Chondrocyte (in vitro differentiated cells): ENCODE measurements at regions not wholly inside any gene's neighbourhood (a gene's known extent, or its start where the extent isn't known, plus 50 kb on each side); places are given as distances from the start of the nearest gene placed in this dataset.

Experiments used
- DNase-seq: peaks from one replicate; pipeline ENCODE4 v3.0.0; 2021; ENCODE audit warnings: mixed read lengths, low spot score
- H3K27ac Mint-ChIP-seq: one replicate; pipeline ENCODE4 v1.8.0; 2021; ENCODE audit warnings: mild to moderate bottlenecking, moderate library complexity, mixed read lengths; ENCODE audit not compliant: unreplicated experiment
- H3K27me3 Mint-ChIP-seq: 2 replicates; pipeline ENCODE4 v1.8.0; 2021; ENCODE audit warnings: low read depth, mixed read lengths
- H3K36me3 Mint-ChIP-seq: 2 replicates; pipeline ENCODE4 v1.8.0; 2021; ENCODE audit warnings: low read depth, mixed read lengths
- H3K4me1 Mint-ChIP-seq: 2 replicates; pipeline ENCODE4 v1.8.0; 2021; ENCODE audit warnings: low read depth, mild to moderate bottlenecking, mixed read lengths
- H3K4me3 Mint-ChIP-seq: one replicate; pipeline ENCODE4 v1.8.0; 2021; ENCODE audit warnings: mild to moderate bottlenecking, moderate library complexity, mixed read lengths; ENCODE audit not compliant: unreplicated experiment
- H3K9me3 Mint-ChIP-seq: 2 replicates; pipeline ENCODE4 v1.8.0; 2021; ENCODE audit warnings: low read depth, mixed read lengths
- TF ChIP-seq, protein P1 (sequence below): fragments of 200-600 bp; sonication (generic); IDR thresholded peaks from 2 replicates; pipeline ENCODE4 v1.5.0; 2021; ENCODE audit warnings: antibody characterized with exemption, mild to moderate bottlenecking, moderate library complexity

DNA sequence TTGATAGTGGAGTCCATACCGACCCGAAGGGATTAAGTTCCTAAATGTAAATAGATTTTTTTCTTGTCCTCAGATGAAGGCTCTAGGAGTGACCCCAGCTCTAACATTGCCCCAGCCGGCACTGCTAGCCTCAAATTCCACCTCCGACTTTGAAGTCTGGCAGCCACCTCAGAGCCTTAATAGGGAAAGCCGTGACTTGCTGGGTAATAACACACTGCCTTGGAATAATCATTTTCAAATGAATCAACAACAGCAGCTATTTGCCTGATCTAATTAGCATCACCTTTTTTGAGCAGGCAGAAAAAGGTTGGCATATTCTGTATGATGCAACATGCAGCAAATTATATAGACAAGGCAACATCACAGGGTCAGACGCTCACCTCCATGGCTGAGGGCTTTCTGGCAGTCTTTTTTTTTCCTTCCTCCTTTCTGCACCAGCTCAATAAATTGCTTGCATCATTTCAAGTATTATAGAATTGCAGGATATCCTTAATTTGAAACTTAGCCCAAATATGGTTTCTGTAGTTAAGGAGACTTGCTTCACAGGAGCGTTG, 276.5 kb upstream of the ATP5MC3 start:
- Mint-ChIP-seq H3K4me3 (no peak overlapping the region), H3K36me3 (no peaks in the 10 kb centered on the region), H3K9me3 (peaks cover 6% of the 10 kb centered on the region), H3K4me1 (no peaks in the 10 kb centered on the region), H3K27me3 (peaks cover 6% of the 10 kb centered on the region), H3K27ac (no peak overlapping the region)
- no peak for DNase-seq
- TF ChIP-seq, protein P1, sequence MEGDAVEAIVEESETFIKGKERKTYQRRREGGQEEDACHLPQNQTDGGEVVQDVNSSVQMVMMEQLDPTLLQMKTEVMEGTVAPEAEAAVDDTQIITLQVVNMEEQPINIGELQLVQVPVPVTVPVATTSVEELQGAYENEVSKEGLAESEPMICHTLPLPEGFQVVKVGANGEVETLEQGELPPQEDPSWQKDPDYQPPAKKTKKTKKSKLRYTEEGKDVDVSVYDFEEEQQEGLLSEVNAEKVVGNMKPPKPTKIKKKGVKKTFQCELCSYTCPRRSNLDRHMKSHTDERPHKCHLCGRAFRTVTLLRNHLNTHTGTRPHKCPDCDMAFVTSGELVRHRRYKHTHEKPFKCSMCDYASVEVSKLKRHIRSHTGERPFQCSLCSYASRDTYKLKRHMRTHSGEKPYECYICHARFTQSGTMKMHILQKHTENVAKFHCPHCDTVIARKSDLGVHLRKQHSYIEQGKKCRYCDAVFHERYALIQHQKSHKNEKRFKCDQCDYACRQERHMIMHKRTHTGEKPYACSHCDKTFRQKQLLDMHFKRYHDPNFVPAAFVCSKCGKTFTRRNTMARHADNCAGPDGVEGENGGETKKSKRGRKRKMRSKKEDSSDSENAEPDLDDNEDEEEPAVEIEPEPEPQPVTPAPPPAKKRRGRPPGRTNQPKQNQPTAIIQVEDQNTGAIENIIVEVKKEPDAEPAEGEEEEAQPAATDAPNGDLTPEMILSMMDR = no peak

DNA sequence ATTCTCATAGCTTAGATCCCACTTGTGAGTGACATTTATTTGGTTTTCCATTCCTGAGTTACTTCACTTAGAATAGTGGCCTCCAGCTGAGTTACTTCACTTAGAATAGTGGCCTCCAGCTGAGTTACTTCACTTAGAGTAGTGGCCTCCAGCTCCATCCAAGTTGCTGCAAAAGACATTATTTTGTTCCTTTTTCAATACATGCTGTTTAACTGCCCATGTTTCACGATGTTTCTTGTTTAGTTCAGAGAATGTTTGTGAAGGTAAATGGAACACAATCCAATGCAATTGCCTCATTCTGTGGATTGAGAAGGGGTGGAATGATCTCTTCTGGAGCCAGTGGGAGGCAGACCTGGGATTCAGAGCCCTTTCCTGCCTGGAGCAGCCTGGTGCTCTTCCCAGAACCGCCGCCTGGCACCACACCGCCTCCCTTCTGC, 273.5 kb upstream of the ATP5MC3 start:
- peaks cover 4% of the 10 kb centered on the region for H3K9me3 Mint-ChIP-seq
- no peak overlapping the region for H3K4me3 Mint-ChIP-seq
- H3K36me3 Mint-ChIP-seq = no peaks in the 10 kb centered on the region

DNA sequence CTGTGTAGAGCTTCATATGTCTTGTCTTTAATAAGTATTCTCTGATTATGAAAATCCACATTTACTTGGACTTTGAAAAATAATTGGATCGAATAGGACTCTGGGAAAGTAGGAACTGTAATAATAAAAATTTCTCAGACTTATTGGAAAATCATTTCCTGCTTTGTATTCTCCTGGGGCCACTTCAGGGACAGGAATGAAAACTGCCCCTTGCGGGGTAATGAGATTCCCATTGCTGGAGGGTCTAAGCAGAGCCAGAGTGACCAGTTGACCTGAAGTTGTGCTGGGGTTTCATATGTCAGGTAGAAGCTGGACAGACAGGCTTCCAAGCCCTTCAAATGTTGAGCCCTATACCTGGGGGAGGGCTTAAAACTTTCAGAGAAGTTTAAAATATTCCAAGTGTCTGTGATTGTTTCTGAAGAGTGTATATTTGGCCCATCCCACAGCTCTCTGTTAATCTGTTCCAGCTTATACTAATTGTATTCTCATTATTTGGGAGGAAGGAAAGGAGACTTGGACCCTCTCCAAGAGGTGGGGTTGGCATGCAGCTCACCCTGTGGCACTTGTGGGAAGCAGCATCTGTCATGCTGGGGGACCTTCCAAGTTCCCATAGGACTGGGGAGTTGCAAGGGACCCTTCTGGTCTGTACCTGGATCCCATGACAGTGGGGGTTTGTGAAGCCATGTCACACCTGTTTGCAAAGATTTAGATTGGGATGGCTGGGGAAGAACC, 268.7 kb upstream of the ATP5MC3 start:
- Mint-ChIP-seq H3K9me3 (no peaks in the 10 kb centered on the region), H3K36me3 (no peaks in the 10 kb centered on the region), H3K4me3 (no peak overlapping the region), H3K4me1 (no peaks in the 10 kb centered on the region), H3K27ac (no peak overlapping the region), H3K27me3 (peaks cover 6% of the 10 kb centered on the region)
- no peak for DNase-seq
- TF ChIP-seq, protein P1 = no peak

More for the DNA sequence above, 273.5 kb upstream of the ATP5MC3 start:
- H3K27me3 Mint-ChIP-seq = peaks cover 6% of the 10 kb centered on the region
- H3K4me1 Mint-ChIP-seq = no peaks in the 10 kb centered on the region
- H3K27ac Mint-ChIP-seq = no peak overlapping the region
- DNase-seq = no peak
- TF ChIP-seq, protein P1 = no peak

DNA sequence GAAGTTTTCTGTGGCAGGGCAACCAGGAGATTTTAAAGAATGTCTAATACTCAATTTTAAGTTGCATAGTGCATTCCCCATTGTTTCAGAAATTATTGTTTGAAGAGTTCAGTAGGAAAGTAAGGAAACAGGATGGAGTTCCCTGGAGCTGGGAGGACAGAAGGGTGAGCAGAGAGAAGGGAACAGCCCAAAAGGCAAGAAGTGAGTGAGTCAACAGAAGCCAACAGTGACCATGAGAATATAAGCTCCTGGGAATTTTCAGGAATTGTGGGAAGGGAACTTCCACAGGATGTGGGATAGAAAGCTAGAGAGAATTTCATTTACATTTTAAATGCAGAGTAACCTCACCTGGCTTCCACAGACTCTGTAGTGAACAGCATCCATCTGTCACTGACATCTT, 268.1 kb upstream of the ATP5MC3 start:
- Mint-ChIP-seq H3K4me1 (no peaks in the 10 kb centered on the region), H3K27me3 (peaks cover 5% of the 10 kb centered on the region), H3K9me3 (no peaks in the 10 kb centered on the region), H3K36me3 (no peaks in the 10 kb centered on the region), H3K27ac (no peak overlapping the region), H3K4me3 (no peak overlapping the region)
- TF ChIP-seq, protein P1 = no peak
- no peak for DNase-seq

DNA sequence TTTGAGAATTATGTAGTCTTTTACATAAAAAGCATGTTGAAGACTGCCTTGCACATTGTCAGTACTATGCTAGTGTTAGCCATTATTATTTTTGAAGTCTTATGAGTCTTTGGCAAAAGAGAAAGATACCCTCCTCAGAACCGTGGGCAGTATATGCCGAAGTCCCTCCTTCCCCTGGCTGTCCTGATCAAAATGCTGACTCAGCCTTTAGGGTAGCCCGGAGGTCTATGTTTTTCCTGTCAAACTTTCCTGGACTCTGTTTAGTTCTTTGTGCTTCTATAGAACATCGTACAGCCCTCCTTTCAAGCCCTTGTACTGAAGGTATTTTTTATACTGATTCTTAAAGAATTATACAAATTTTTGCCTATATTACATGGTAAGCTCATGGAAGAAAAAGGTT, 264.7 kb upstream of the ATP5MC3 start:
- Mint-ChIP-seq H3K9me3 (no peaks in the 10 kb centered on the region), H3K36me3 (no peaks in the 10 kb centered on the region), H3K4me3 (no peak overlapping the region), H3K4me1 (no peaks in the 10 kb centered on the region), H3K27ac (no peak overlapping the region), H3K27me3 (peaks cover 16% of the 10 kb centered on the region)
- TF ChIP-seq, protein P1 = no peak
- no peak for DNase-seq
